Psoas muscle (tissue), 7 donors: ENCODE measurements at regions not wholly inside any gene's neighbourhood (a gene's known extent, or its start where the extent isn't known, plus 50 kb on each side); places are given as distances from the start of the nearest gene placed in this dataset.

Experiments used
- ATAC-seq, 4 donors: fragments of 200-7000 bp; cut with Tn5 transposase; one replicate each; pipeline ENCODE4 v1.9.1; 2020; ENCODE audit warnings: moderate library complexity in 3 of 4, mild to moderate bottlenecking in 2 of 4
- DNase-seq, 2 donors: peaks; one replicate each; pipeline ENCODE4 v3.0.0-alpha.2; 2020
- H3K27ac ChIP-seq: fragments of 200-600 bp; one replicate; pipeline ENCODE4 v1.8.0; 2022
- H3K27me3 ChIP-seq, 3 donors: fragments of 200-600 bp in 1 of 3; one replicate each; pipeline versions ENCODE4 v1.6.1 to v1.8.0; 2013 to 2022; ENCODE audit warnings: low read length in 2 of 3, mild to moderate bottlenecking in 2 of 3, moderate library complexity in 1 of 3; ENCODE audit not compliant: insufficient read depth in 3 of 3
- H3K36me3 ChIP-seq, 2 donors: fragments of 200-600 bp in 1 of 2; one replicate each; pipeline versions ENCODE4 v1.6.1 to v1.8.0; 2013 to 2022; ENCODE audit warnings: low read depth in 1 of 2, mild to moderate bottlenecking in 1 of 2, moderate library complexity in 1 of 2; ENCODE audit not compliant: insufficient read depth in 1 of 2
- H3K4me1 ChIP-seq: fragments of 200-600 bp; one replicate; pipeline ENCODE4 v1.8.0; 2022
- H3K4me3 ChIP-seq: fragments of 200-600 bp; one replicate; pipeline ENCODE4 v1.8.0; 2022; ENCODE audit warnings: mild to moderate bottlenecking
- H3K9me3 ChIP-seq: fragments of 200-600 bp; one replicate; pipeline ENCODE4 v1.8.0; 2022
- CTCF ChIP-seq: fragments of 200-600 bp; IDR thresholded peaks from one replicate; pipeline ENCODE4 v1.8.0; 2022; ENCODE audit warnings: antibody characterized with exemption
- WGBS, 3 donors: extraction: QIAGEN DNeasy Blood & Tissue Kit; methylation state at CpG; one replicate each; pipeline versions ENCODE4 v1.1.6 to v1.1.7; 2013; 5-methylcytosine and 5-hydroxymethylcytosine counted together
- intact Hi-C, 2 donors: fragments of 100-400 bp; cut with DNase I; formaldehyde crosslinking; loops; one replicate each; pipeline versions ENCODE4 v1.11.0 to v1.14.2; 2022
- donor health status: healthy with polysubstance abuse.
- donor health status: DM: no; HTN: no; CAD: no; lungs with moderate emphysema.
- donor health status: Bipolar disorder and iron deficiency.
- donor health status: healthy.
- donor health status: DM: yes; HTN: yes; CAD: no.
- donor health status: DM: no; HTN: no; CAD: no.
- donor health status: DM: yes; HTN: yes; CAD: no.

- 58 to 65% (median 63%) methylated on average over 7 of the region's 7 CpGs for WGBS, 3 donors
- H3K9me3 ChIP-seq = no peaks in the 10 kb centered on the region
- peaks cover 0 to 42% (median 0%) of the 10 kb centered on the region in 3 donors for H3K27me3 ChIP-seq
- H3K36me3 ChIP-seq = no peaks in the 10 kb centered on the region
- no peak for TF ChIP-seq CTCF
- no peak for DNase-seq
- intact Hi-C loops = no loop called here
- H3K4me3 ChIP-seq = no peak overlapping the region
- no peak overlapping the region for H3K27ac ChIP-seq
- no peaks in the 10 kb centered on the region for H3K4me1 ChIP-seq
- ATAC-seq = no peak
Observed at GRCh38 chr3:127420829-127421228, 133.0 kb upstream of the PRR20G start.

- Histone ChIP-seq H3K4me3 (no peak overlapping the region), H3K27me3 (peaks cover 0 to 47% (median 0%) of the 10 kb centered on the region in 3 donors), H3K36me3 (no peaks in the 10 kb centered on the region), H3K27ac (no peak overlapping the region), H3K4me1 (no peaks in the 10 kb centered on the region), H3K9me3 (no peaks in the 10 kb centered on the region)
- WGBS, 3 donors = 70 to 74% (median 73%) methylated on average over 12 of the region's 12 CpGs
- intact Hi-C loops = no loop called here
- no peak for DNase-seq
- no peak for TF ChIP-seq CTCF
- no peak for ATAC-seq
Observed at GRCh38 chr3:127419641-127420553, 132.1 kb upstream of the PRR20G start.

GRCh38 chr3:127419182-127419581 lies 131.3 kb upstream of the PRR20G start:
- Histone ChIP-seq H3K4me1 (no peaks in the 10 kb centered on the region), H3K27me3 (peaks cover 0 to 47% (median 0%) of the 10 kb centered on the region in 3 donors), H3K4me3 (no peak overlapping the region), H3K27ac (no peak overlapping the region), H3K36me3 (no peaks in the 10 kb centered on the region), H3K9me3 (no peaks in the 10 kb centered on the region)
- TF ChIP-seq CTCF = no peak
- ATAC-seq (no peak), DNase-seq (no peak)
- 77 to 78% (median 77%) methylated on average over 5 of the region's 5 CpGs for WGBS, 3 donors
- intact Hi-C loops = no loop called here

- no peak for TF ChIP-seq CTCF
- Histone ChIP-seq H3K4me1 (no peaks in the 10 kb centered on the region), H3K27ac (no peak overlapping the region), H3K27me3 (peaks cover 0 to 47% (median 0%) of the 10 kb centered on the region in 3 donors), H3K4me3 (no peak overlapping the region), H3K9me3 (no peaks in the 10 kb centered on the region), H3K36me3 (no peaks in the 10 kb centered on the region)
- DNase-seq (no peak), ATAC-seq (no peak)
- intact Hi-C loops = no loop called here
- 77 to 86% (median 85%) methylated on average over 4 of the region's 4 CpGs for WGBS, 3 donors
Observed at GRCh38 chr3:127418560-127419147, 130.8 kb upstream of the PRR20G start.
